Body of pancreas (tissue), 4 donors: ENCODE measurements at regions not wholly inside any gene's neighbourhood (a gene's known extent, or its start where the extent isn't known, plus 50 kb on each side); places are given as distances from the start of the nearest gene placed in this dataset.

Source experiments
- POLR2A ChIP-seq, 3 donors: fragments of 450-650 bp; IDR thresholded peaks; one replicate each; pipeline ENCODE4 v1.6.1; 2016; ENCODE audit warnings: antibody characterized with exemption in 3 of 3, mild to moderate bottlenecking in 2 of 3
- TF ChIP-seq, protein P1 (sequence below), 7 experiments: fragments of 450-650 bp in 4 of 7; fragments of 200-600 bp in 3 of 7; sonication (generic) in 3 of 7; IDR thresholded peaks; one replicate each; pipeline ENCODE4 v1.5.1; 2016 to 2019; ENCODE audit warnings: antibody characterized with exemption in 7 of 7

DNA sequence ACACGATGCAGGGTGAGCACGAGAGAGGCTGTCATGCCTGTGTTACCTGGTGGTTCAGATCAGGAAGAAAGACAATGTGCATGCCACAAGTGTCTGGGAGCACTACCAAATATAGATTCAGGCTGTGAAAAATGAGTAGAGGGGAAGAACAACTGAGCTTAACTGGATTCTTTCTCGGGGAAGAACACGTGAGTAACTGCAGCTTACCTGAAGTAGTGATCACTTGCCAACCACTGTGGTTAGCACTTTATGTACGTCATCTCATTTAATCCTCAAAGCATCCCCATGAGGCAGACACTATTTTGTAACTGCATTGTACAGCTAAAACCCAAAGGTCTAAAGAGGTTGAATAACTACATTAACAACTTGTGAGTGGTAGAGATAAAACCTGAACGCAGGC lies 746.2 kb downstream of the TUSC7 start:
- TF ChIP-seq POLR2A (IDR thresholded peaks at IDR 0.05): no peak
- TF ChIP-seq, protein P1, sequence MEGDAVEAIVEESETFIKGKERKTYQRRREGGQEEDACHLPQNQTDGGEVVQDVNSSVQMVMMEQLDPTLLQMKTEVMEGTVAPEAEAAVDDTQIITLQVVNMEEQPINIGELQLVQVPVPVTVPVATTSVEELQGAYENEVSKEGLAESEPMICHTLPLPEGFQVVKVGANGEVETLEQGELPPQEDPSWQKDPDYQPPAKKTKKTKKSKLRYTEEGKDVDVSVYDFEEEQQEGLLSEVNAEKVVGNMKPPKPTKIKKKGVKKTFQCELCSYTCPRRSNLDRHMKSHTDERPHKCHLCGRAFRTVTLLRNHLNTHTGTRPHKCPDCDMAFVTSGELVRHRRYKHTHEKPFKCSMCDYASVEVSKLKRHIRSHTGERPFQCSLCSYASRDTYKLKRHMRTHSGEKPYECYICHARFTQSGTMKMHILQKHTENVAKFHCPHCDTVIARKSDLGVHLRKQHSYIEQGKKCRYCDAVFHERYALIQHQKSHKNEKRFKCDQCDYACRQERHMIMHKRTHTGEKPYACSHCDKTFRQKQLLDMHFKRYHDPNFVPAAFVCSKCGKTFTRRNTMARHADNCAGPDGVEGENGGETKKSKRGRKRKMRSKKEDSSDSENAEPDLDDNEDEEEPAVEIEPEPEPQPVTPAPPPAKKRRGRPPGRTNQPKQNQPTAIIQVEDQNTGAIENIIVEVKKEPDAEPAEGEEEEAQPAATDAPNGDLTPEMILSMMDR (IDR thresholded peaks at IDR 0.05): no peak
